Breast epithelium (tissue), 3 donors: ENCODE measurements at regions not wholly inside any gene's neighbourhood (a gene's known extent, or its start where the extent isn't known, plus 50 kb on each side); places are given as distances from the start of the nearest gene placed in this dataset.

Source experiments
- CTCF ChIP-seq, 3 donors: fragments of 450-650 bp; IDR thresholded peaks; one replicate each; pipeline ENCODE4 v1.5.1; 2016 to 2017; ENCODE audit warnings: antibody characterized with exemption in 3 of 3, mild to moderate bottlenecking in 3 of 3, moderate library complexity in 3 of 3
- POLR2A ChIP-seq: fragments of 450-650 bp; IDR thresholded peaks from one replicate; pipeline ENCODE4 v1.6.1; 2016; ENCODE audit warnings: antibody characterized with exemption, mild to moderate bottlenecking, moderate library complexity
- POLR2AphosphoS5 ChIP-seq, 3 donors: sonication (generic); formaldehyde crosslinking; IDR thresholded peaks; one replicate each; pipeline ENCODE4 v1.6.1; 2017; ENCODE audit warnings: antibody characterized with exemption in 3 of 3

DNA sequence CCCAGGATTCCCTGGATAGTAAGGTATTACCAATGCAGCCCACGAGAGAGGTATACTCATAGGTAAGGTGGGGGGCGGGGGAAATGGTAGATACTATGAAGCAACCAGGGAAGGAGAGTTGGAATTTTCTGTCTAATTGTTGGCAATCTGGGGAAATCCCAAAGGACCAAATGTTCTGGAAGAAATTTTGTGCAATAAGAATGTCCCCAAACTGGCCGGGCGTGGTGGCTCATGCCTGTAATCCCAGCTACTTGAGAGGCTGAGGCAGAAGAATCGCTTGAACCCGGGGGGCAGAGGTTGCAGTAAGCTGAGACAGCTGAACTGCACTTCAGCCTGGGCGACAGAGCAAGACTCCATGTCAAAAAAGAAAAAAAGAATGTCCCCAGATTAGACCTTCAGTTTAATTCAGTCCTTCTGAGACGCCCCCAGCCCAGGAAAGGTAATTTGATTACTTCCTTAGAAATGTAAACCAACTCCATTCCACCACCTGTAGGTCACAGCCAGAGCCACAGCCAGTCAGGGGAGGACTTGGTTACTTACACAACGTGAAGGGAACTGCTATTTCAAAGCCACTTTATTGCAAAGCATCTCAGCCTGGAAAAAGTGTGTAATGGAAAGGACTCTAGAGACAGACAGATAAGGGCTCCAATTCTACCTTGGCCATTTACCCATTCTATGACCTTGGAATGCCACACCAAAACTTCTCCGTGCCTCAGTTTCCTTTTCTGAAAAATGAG, 50.0 kb upstream of the KLF4 start:
- TF ChIP-seq POLR2AphosphoS5 (IDR thresholded peaks at IDR 0.05) (no peak), CTCF (IDR thresholded peaks at IDR 0.05) (no peak), POLR2A (no peak)
